ENCODE measurements at regions not wholly inside any gene's neighbourhood (a gene's known extent, or its start where the extent isn't known, plus 50 kb on each side); places are given as distances from the start of the nearest gene placed in this dataset.

GRCh38 chr6:91387290-91388059 lies 800.6 kb upstream of the MAP3K7 start:
- no peaks in the 10 kb centered on the region for H3K79me2 ChIP-seq (ENCODE audit: insufficient read depth, low read length)
- H3K4me3 ChIP-seq (replicated peaks in 1 of 3; ENCODE audit: low read depth in 2 of 3, low read length in 3 of 3), result no peak overlapping the region
- no peaks in the 10 kb centered on the region for H4K20me1 ChIP-seq (ENCODE audit: insufficient read depth, low read length)
- no peaks in the 10 kb centered on the region for H3K4me1 ChIP-seq (ENCODE audit: control insufficient read depth in 1 of 2, insufficient read depth in 2 of 2, low read length in 2 of 2)
- H3K27ac ChIP-seq (ENCODE audit: low read depth in 1 of 2, low read length in 2 of 2), result no peak overlapping the region
- Mint-ChIP-seq H3K27ac (no peak overlapping the region), H3K36me3 (no peaks in the 10 kb centered on the region), H3K4me1 (no peaks in the 10 kb centered on the region), H3K27me3 (ENCODE audit: low read depth in 3 of 3) (no peaks in the 10 kb centered on the region), H3K9me3 (peaks cover 5 to 17% (median 9%) of the 10 kb centered on the region in 7 donors), H3K4me3 (no peak overlapping the region)
- no peak overlapping the region for H2AFZ ChIP-seq (ENCODE audit: insufficient read depth, low read depth, low read length, poor library complexity, severe bottlenecking)
- intact Hi-C loops (cut with micrococcal nuclease), result no loop called here
- H3K27me3 ChIP-seq (ENCODE audit: control insufficient read depth in 2 of 2, insufficient read depth in 2 of 2, low read length in 2 of 2), result no peaks in the 10 kb centered on the region
- no peak overlapping the region for H3K4me2 ChIP-seq (replicated peaks; ENCODE audit: extremely low read depth, low read length, poor library complexity, severe bottlenecking)
- no peak for DNase-seq
- H3K9ac ChIP-seq (ENCODE audit: insufficient read depth, low read length, poor library complexity, severe bottlenecking), result no peak overlapping the region
- no peak for TF ChIP-seq CTCF (IDR thresholded peaks at IDR 0.05)
- WGBS (ENCODE audit: insufficient coverage), result 98% methylated on average over 8 of the region's 11 CpGs
- no peaks in the 10 kb centered on the region for H3K36me3 ChIP-seq (replicated peaks in 1 of 2; ENCODE audit: control insufficient read depth in 1 of 2, insufficient read depth in 2 of 2, low read length in 2 of 2)
- peaks cover 5 to 11% of the 10 kb centered on the region in 2 donors for H3K9me3 ChIP-seq (replicated peaks in 1 of 2; ENCODE audit: control insufficient read depth in 1 of 2, insufficient read depth in 1 of 2, low read length in 2 of 2)

GRCh38 chr6:91386204-91386603 lies 799.3 kb upstream of the MAP3K7 start:
- Mint-ChIP-seq H3K9me3 (peaks cover 0 to 14% (median 9%) of the 10 kb centered on the region in 7 donors), H3K27me3 (ENCODE audit: low read depth in 3 of 3) (no peaks in the 10 kb centered on the region), H3K27ac (no peak overlapping the region), H3K36me3 (no peaks in the 10 kb centered on the region), H3K4me3 (no peak overlapping the region), H3K4me1 (no peaks in the 10 kb centered on the region)
- intact Hi-C loops (cut with micrococcal nuclease), result no loop called here
- no CpG with 5 or more reads among the region's 1 CpG for WGBS (ENCODE audit: insufficient coverage)
- no peaks in the 10 kb centered on the region for H3K27me3 ChIP-seq (ENCODE audit: control insufficient read depth in 2 of 2, insufficient read depth in 2 of 2, low read length in 2 of 2)
- H3K4me3 ChIP-seq (replicated peaks in 1 of 3; ENCODE audit: low read depth in 2 of 3, low read length in 3 of 3), result no peak overlapping the region
- no peaks in the 10 kb centered on the region for H3K79me2 ChIP-seq (ENCODE audit: insufficient read depth, low read length)
- no peak for TF ChIP-seq CTCF (IDR thresholded peaks at IDR 0.05)
- no peak overlapping the region for H2AFZ ChIP-seq (ENCODE audit: insufficient read depth, low read depth, low read length, poor library complexity, severe bottlenecking)
- H3K9me3 ChIP-seq (replicated peaks in 1 of 2; ENCODE audit: control insufficient read depth in 1 of 2, insufficient read depth in 1 of 2, low read length in 2 of 2), result peaks cover 5 to 11% of the 10 kb centered on the region in 2 donors
- no peak overlapping the region for H3K9ac ChIP-seq (ENCODE audit: insufficient read depth, low read length, poor library complexity, severe bottlenecking)
- no peaks in the 10 kb centered on the region for H3K4me1 ChIP-seq (ENCODE audit: control insufficient read depth in 1 of 2, insufficient read depth in 2 of 2, low read length in 2 of 2)
- no peak overlapping the region for H3K4me2 ChIP-seq (replicated peaks; ENCODE audit: extremely low read depth, low read length, poor library complexity, severe bottlenecking)
- no peaks in the 10 kb centered on the region for H3K36me3 ChIP-seq (replicated peaks in 1 of 2; ENCODE audit: control insufficient read depth in 1 of 2, insufficient read depth in 2 of 2, low read length in 2 of 2)
- H4K20me1 ChIP-seq (ENCODE audit: insufficient read depth, low read length), result no peaks in the 10 kb centered on the region
- no peak for DNase-seq
- H3K27ac ChIP-seq (ENCODE audit: low read depth in 1 of 2, low read length in 2 of 2), result no peak overlapping the region
